H1 (cell line): ENCODE measurements at regions not wholly inside any gene's neighbourhood (a gene's known extent, or its start where the extent isn't known, plus 50 kb on each side); places are given as distances from the start of the nearest gene placed in this dataset.

ENCODE experiments used
- CHD2 ChIP-seq: IDR thresholded peaks from 2 replicates; pipeline ENCODE4 v1.6.1; 2012; ENCODE audit warnings: low read length, improper control_type of control experiment

DNA sequence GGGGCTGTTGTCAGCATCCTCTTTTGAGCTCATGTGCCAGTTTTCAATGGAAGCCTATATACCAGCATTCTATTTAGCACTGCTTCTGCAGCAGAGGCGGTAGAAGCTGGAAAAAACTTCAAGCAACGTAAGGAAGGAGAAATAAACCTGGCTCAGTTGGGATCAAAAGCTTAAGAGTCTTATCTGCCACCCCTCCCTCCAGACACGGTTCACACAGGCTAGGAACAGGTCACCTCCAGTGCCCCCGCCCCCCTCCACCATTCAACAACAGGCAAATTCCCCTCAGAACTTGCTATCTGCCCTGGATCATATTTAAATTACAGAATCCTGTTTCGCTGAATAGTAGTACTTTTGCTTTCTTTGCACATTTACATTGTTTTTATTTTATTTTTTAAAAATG, 384.8 kb upstream of the PKDCC start (continued):
- TF ChIP-seq CHD2 = no peak
- TF ChIP-seq, all 59 proteins: peak for 0
